NB4 (cell line): ENCODE measurements at regions not wholly inside any gene's neighbourhood (a gene's known extent, or its start where the extent isn't known, plus 50 kb on each side); places are given as distances from the start of the nearest gene placed in this dataset.

ENCODE experiments used
- POLR2A ChIP-seq: IDR thresholded peaks from 2 replicates; pipeline ENCODE4 v1.6.1; 2011; ENCODE audit warnings: mild to moderate bottlenecking; ENCODE audit not compliant: insufficient read length; ENCODE audit errors: extremely low read depth
- TF ChIP-seq, protein P1 (sequence below): IDR thresholded peaks from one replicate; pipeline ENCODE4 v1.5.1; 2012; ENCODE audit warnings: low read depth, low read length

- TF ChIP-seq, protein P1, sequence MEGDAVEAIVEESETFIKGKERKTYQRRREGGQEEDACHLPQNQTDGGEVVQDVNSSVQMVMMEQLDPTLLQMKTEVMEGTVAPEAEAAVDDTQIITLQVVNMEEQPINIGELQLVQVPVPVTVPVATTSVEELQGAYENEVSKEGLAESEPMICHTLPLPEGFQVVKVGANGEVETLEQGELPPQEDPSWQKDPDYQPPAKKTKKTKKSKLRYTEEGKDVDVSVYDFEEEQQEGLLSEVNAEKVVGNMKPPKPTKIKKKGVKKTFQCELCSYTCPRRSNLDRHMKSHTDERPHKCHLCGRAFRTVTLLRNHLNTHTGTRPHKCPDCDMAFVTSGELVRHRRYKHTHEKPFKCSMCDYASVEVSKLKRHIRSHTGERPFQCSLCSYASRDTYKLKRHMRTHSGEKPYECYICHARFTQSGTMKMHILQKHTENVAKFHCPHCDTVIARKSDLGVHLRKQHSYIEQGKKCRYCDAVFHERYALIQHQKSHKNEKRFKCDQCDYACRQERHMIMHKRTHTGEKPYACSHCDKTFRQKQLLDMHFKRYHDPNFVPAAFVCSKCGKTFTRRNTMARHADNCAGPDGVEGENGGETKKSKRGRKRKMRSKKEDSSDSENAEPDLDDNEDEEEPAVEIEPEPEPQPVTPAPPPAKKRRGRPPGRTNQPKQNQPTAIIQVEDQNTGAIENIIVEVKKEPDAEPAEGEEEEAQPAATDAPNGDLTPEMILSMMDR: no peak
- no peak for TF ChIP-seq POLR2A
These were observed 182.0 kb upstream of the C1orf174 start for GRCh38 chr1:4081806-4082711.
